ENCODE measurements at regions not wholly inside any gene's neighbourhood (a gene's known extent, or its start where the extent isn't known, plus 50 kb on each side); places are given as distances from the start of the nearest gene placed in this dataset.

DNA sequence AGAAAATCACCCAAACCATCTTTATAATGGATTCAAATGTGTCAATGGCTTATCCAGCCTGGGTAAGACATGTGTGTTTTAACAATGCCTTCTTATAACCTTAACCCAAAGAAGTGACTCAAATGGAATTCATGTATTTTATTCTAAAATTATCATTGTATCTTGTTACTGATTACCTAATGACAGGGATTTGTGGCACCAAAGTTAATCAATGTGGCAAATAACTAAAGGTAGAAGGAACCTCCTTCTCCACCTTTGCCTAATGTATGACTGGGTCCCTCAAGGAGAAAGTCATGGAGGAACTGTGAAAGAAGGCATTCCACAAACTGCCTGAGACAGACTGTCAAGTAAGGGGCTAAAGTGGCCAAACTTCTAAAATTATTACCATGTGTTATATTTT lies 84.4 kb upstream of the ITGA1 start:
- TF ChIP-seq, protein P1, sequence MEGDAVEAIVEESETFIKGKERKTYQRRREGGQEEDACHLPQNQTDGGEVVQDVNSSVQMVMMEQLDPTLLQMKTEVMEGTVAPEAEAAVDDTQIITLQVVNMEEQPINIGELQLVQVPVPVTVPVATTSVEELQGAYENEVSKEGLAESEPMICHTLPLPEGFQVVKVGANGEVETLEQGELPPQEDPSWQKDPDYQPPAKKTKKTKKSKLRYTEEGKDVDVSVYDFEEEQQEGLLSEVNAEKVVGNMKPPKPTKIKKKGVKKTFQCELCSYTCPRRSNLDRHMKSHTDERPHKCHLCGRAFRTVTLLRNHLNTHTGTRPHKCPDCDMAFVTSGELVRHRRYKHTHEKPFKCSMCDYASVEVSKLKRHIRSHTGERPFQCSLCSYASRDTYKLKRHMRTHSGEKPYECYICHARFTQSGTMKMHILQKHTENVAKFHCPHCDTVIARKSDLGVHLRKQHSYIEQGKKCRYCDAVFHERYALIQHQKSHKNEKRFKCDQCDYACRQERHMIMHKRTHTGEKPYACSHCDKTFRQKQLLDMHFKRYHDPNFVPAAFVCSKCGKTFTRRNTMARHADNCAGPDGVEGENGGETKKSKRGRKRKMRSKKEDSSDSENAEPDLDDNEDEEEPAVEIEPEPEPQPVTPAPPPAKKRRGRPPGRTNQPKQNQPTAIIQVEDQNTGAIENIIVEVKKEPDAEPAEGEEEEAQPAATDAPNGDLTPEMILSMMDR (IDR thresholded peaks at IDR 0.05): no peak
- TF ChIP-seq POLR2AphosphoS5 (IDR thresholded peaks at IDR 0.05): no peak
- TF ChIP-seq POLR2A (IDR thresholded peaks at IDR 0.05): no peak

All from prostate gland (tissue), 2 donors.